ENCODE measurements at regions not wholly inside any gene's neighbourhood (a gene's known extent, or its start where the extent isn't known, plus 50 kb on each side); places are given as distances from the start of the nearest gene placed in this dataset.

- no peak overlapping the region for H3K27ac ChIP-seq (ENCODE audit: low read depth, low read length)
- no peak overlapping the region for H2AFZ ChIP-seq (ENCODE audit: low read length)
- H3K4me2 ChIP-seq (ENCODE audit: insufficient read depth, low read length), result no peak overlapping the region
- H3K79me2 ChIP-seq (ENCODE audit: insufficient read depth, low read length), result no peaks in the 10 kb centered on the region
- no peaks in the 10 kb centered on the region for H3K4me1 ChIP-seq (ENCODE audit: insufficient read depth, low read length)
- no peaks in the 10 kb centered on the region for H3K9me3 ChIP-seq (ENCODE audit: low read depth, low read length)
- no peaks in the 10 kb centered on the region for H3K27me3 ChIP-seq (ENCODE audit: insufficient read depth, low read length)
- TF ChIP-seq, protein P1, sequence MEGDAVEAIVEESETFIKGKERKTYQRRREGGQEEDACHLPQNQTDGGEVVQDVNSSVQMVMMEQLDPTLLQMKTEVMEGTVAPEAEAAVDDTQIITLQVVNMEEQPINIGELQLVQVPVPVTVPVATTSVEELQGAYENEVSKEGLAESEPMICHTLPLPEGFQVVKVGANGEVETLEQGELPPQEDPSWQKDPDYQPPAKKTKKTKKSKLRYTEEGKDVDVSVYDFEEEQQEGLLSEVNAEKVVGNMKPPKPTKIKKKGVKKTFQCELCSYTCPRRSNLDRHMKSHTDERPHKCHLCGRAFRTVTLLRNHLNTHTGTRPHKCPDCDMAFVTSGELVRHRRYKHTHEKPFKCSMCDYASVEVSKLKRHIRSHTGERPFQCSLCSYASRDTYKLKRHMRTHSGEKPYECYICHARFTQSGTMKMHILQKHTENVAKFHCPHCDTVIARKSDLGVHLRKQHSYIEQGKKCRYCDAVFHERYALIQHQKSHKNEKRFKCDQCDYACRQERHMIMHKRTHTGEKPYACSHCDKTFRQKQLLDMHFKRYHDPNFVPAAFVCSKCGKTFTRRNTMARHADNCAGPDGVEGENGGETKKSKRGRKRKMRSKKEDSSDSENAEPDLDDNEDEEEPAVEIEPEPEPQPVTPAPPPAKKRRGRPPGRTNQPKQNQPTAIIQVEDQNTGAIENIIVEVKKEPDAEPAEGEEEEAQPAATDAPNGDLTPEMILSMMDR (IDR thresholded peaks at IDR 0.05; ENCODE audit: extremely low read depth, low read depth, low read length), result no peak
- H3K4me3 ChIP-seq (ENCODE audit: insufficient read depth, low read length), result no peak overlapping the region
- no peaks in the 10 kb centered on the region for H3K36me3 ChIP-seq (ENCODE audit: insufficient read depth, low read length)
- DNase-seq (ENCODE audit: insufficient read length, low spot score, missing footprints), result no peak
- no peaks in the 10 kb centered on the region for H4K20me1 ChIP-seq (ENCODE audit: insufficient read depth, low read length)
Observed at GRCh38 chrX:1909419-1910206, 294.8 kb downstream of the ASMT start.

GRCh38 chrX:1910207-1910470, 295.3 kb downstream of the ASMT start:
- Histone ChIP-seq H4K20me1 (ENCODE audit: insufficient read depth, low read length) (no peaks in the 10 kb centered on the region), H3K79me2 (ENCODE audit: insufficient read depth, low read length) (no peaks in the 10 kb centered on the region), H3K9me3 (ENCODE audit: low read depth, low read length) (no peaks in the 10 kb centered on the region), H3K27me3 (ENCODE audit: insufficient read depth, low read length) (no peaks in the 10 kb centered on the region), H3K36me3 (ENCODE audit: insufficient read depth, low read length) (no peaks in the 10 kb centered on the region), H3K4me1 (ENCODE audit: insufficient read depth, low read length) (no peaks in the 10 kb centered on the region), H3K27ac (ENCODE audit: low read depth, low read length) (no peak overlapping the region), H3K4me2 (ENCODE audit: insufficient read depth, low read length) (no peak overlapping the region), H3K4me3 (ENCODE audit: insufficient read depth, low read length) (no peak overlapping the region), H2AFZ (ENCODE audit: low read length) (no peak overlapping the region)
- DNase-seq (ENCODE audit: insufficient read length, low spot score, missing footprints), result no peak
- TF ChIP-seq, protein P1 (IDR thresholded peaks at IDR 0.05; ENCODE audit: extremely low read depth, low read depth, low read length), result no peak

GRCh38 chrX:1911401-1912128, 296.7 kb downstream of the ASMT start:
- TF ChIP-seq, protein P1 (IDR thresholded peaks at IDR 0.05; ENCODE audit: extremely low read depth, low read depth, low read length), result no peak
- Histone ChIP-seq H3K9me3 (ENCODE audit: low read depth, low read length) (no peaks in the 10 kb centered on the region), H3K4me3 (ENCODE audit: insufficient read depth, low read length) (no peak overlapping the region)

DNA sequence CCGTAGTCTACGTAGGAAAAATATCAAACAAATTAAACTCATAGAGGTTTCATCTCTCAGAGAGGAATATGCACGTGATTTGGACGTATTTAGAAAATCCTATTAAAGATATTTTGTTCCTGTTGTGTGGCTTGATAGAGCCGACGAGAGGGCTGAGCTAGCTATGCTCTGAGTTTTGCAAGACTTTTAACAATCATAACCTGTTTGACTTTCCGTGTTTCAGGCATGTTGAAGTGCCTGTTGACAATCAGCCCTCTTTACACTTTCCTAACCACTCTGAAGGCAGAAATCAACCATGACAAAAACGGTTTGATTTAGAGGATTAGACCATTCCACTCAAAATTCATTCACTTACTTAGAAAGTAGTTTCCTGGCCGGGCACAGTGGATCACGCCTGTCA, 297.3 kb downstream of the ASMT start:
- H3K27ac ChIP-seq (ENCODE audit: low read depth, low read length), result no peak overlapping the region
- no peak overlapping the region for H3K4me3 ChIP-seq (ENCODE audit: insufficient read depth, low read length)
- DNase-seq (ENCODE audit: insufficient read length, low spot score, missing footprints), result no peak
- H3K79me2 ChIP-seq (ENCODE audit: insufficient read depth, low read length), result no peaks in the 10 kb centered on the region
- no peak overlapping the region for H2AFZ ChIP-seq (ENCODE audit: low read length)
- TF ChIP-seq, protein P1 (IDR thresholded peaks at IDR 0.05; ENCODE audit: extremely low read depth, low read depth, low read length), result no peak
- no peaks in the 10 kb centered on the region for H3K36me3 ChIP-seq (ENCODE audit: insufficient read depth, low read length)
- no peak overlapping the region for H3K4me2 ChIP-seq (ENCODE audit: insufficient read depth, low read length)
- H3K9me3 ChIP-seq (ENCODE audit: low read depth, low read length), result no peaks in the 10 kb centered on the region
- H4K20me1 ChIP-seq (ENCODE audit: insufficient read depth, low read length), result no peaks in the 10 kb centered on the region
- no peaks in the 10 kb centered on the region for H3K4me1 ChIP-seq (ENCODE audit: insufficient read depth, low read length)
- no peaks in the 10 kb centered on the region for H3K27me3 ChIP-seq (ENCODE audit: insufficient read depth, low read length)

More at GRCh38 chrX:1911401-1912128, 296.7 kb downstream of the ASMT start:
- Histone ChIP-seq H3K27me3 (ENCODE audit: insufficient read depth, low read length) (no peaks in the 10 kb centered on the region), H3K27ac (ENCODE audit: low read depth, low read length) (no peak overlapping the region), H2AFZ (ENCODE audit: low read length) (no peak overlapping the region), H3K4me1 (ENCODE audit: insufficient read depth, low read length) (no peaks in the 10 kb centered on the region), H4K20me1 (ENCODE audit: insufficient read depth, low read length) (no peaks in the 10 kb centered on the region), H3K36me3 (ENCODE audit: insufficient read depth, low read length) (no peaks in the 10 kb centered on the region), H3K79me2 (ENCODE audit: insufficient read depth, low read length) (no peaks in the 10 kb centered on the region), H3K4me2 (ENCODE audit: insufficient read depth, low read length) (no peak overlapping the region)
- no peak for DNase-seq (ENCODE audit: insufficient read length, low spot score, missing footprints)
